Activated CD8-positive, alpha-beta memory T cell treated with anti-CD3 and anti-CD28 coated beads, Interleukin-2, amount 10 ng/mL, durations not matched to agents 7 days and 5 days (primary cell): ENCODE measurements at regions not wholly inside any gene's neighbourhood (a gene's known extent, or its start where the extent isn't known, plus 50 kb on each side); places are given as distances from the start of the nearest gene placed in this dataset.

ENCODE experiments used
- ATAC-seq: fragments of 150-1000 bp; cut with Tn5 transposase; one replicate; pipeline ENCODE4 v1.10.0; 2021; ENCODE audit warnings: moderate library complexity
- CTCF ChIA-PET: fragments of 350-600 bp; sonication (Branson Sonifier 250); formaldehyde crosslinking; loops from one replicate; lab custom pipeline; 2021; ENCODE audit warnings: antibody characterized with exemption; lab: Charles Lee
- DNase-seq: peaks from one replicate; pipeline ENCODE4 v3.0.0-alpha.2; 2020
- H3K27ac Mint-ChIP-seq: one replicate; pipeline ENCODE4 v1.8.0; 2021; ENCODE audit warnings: mild to moderate bottlenecking, mixed read lengths
- H3K27me3 Mint-ChIP-seq: one replicate; pipeline ENCODE4 v1.8.0; 2021; ENCODE audit warnings: mixed read lengths
- H3K36me3 Mint-ChIP-seq: one replicate; pipeline ENCODE4 v1.8.0; 2021; ENCODE audit warnings: mild to moderate bottlenecking, mixed read lengths
- H3K4me1 Mint-ChIP-seq: one replicate; pipeline ENCODE4 v1.8.0; 2021; ENCODE audit warnings: mixed read lengths
- H3K4me3 Mint-ChIP-seq: one replicate; pipeline ENCODE4 v1.8.0; 2021; ENCODE audit warnings: mild to moderate bottlenecking, moderate library complexity, mixed read lengths
- H3K9me3 Mint-ChIP-seq: one replicate; pipeline ENCODE4 v1.8.0; 2022; ENCODE audit warnings: low read depth, mixed read lengths

DNA sequence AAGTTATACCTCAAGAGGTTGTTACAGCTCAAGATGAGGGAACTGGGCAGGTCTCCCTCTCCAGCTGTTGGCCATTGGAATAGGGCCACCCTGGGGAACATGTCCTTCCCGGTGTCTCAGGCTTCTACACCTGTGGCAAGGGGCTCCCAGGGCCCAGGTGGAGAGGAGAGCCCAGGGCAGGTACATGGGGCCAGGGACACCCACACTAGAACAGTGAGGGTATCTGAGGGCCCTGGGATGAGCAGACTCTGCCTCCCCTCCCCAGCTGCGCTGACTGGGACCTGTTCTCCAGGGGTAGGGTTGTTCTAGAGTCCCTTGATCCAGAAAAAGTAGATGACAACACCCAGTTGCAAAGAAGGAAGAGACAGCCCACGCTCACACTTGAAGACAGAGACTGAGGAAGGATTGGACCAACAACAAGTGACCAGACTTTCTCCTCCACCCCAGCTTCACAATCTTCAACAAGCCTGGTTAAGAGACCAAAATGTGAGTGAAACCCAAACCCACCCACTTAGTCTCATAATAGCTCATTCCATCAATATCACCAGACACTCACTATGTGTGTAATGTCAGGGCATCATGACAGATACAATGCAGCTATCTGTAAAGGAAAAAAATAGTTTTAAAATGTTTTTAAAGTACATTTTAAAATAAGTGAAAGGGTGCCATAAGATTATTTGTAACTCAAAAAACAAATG lies 439.3 kb downstream of the NPHP4 start:
- Mint-ChIP-seq H3K27ac (no peak overlapping the region), H3K36me3 (no peaks in the 10 kb centered on the region), H3K9me3 (no peaks in the 10 kb centered on the region), H3K27me3 (peaks cover 10% of the 10 kb centered on the region), H3K4me1 (no peaks in the 10 kb centered on the region), H3K4me3 (no peak overlapping the region)
- CTCF ChIA-PET = no interaction called here
- no peak for ATAC-seq
- DNase-seq = no peak

DNA sequence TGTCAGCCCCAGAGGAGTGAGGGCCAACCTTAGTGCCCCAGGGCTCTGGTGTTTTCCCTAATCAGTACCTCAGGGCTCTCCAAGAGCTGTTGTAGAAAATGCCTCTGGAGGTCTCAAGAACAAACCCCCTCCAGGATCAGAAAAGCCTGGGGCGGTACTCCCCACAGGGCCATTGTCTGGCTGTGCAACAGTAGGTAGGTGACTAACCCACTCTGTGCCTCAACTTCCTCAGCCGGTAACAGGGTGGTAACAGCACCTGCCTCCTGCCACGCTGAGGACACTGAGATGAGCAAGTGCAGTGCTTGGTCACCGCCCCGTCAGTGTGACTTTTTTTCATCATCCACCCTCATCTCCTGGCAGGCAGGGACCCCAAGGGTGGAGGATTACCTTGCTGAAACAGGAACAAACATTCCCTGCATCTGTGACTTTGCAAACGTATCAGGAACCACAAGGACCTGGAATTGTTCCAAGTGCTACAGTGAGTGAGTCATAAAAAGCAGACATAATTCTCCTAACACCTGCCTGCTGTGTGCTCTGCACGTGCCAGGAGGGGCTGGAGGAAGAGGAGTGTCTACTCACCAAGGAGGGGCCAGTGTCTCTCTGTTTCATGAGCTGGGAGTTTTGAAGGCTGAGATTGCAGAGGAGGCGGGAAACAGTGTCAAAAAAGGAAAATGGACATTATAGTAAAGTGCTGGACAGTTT lies 440.8 kb downstream of the NPHP4 start:
- Mint-ChIP-seq H3K27me3 (peaks cover 20% of the 10 kb centered on the region), H3K27ac (no peak overlapping the region), H3K4me3 (no peak overlapping the region), H3K4me1 (no peaks in the 10 kb centered on the region), H3K36me3 (no peaks in the 10 kb centered on the region), H3K9me3 (no peaks in the 10 kb centered on the region)
- DNase-seq = no peak
- ATAC-seq = no peak
- CTCF ChIA-PET = no interaction called here

DNA sequence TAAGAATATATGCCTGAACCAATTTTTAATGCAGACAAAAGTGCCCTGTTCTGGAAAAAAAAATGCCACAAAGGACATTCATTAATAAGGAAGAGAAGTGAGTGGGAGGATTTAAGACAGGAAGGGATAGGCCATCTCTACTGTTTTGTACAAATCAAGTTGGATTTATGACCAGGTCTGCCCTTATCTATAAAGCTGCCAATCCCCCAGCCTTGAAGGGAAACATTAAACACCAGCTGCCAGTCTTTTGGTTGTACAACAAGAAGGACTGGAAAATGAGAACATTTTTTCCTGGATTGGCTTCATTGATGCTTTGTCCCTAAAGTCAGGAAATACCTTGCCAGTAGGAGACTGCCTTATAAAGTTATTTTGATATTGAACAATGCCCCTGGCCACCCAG lies 444.0 kb downstream of the NPHP4 start:
- no peak for ATAC-seq

DNA sequence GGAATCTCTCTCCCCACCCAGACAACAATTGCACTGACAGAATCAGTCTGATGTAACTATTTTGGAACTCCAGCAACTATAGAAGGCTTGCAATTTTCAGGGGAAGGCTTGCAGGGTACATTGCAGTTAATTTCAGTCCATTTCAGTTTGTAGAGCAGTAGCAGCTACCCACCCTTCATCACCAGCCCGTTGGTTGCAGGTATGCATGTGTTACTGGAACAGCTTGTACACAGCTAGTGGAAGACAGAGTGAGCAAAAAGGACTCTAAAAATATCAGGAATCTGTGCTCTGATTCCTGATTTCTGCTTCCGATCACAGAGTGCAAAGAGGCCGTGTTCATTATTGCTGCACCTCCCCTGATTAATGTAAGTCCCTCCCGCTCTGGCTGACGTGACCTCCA lies 449.0 kb downstream of the NPHP4 start:
- Mint-ChIP-seq H3K27me3 (peaks cover 66% of the 10 kb centered on the region), H3K9me3 (no peaks in the 10 kb centered on the region), H3K4me1 (no peaks in the 10 kb centered on the region), H3K36me3 (no peaks in the 10 kb centered on the region), H3K4me3 (no peak overlapping the region), H3K27ac (no peak overlapping the region)
- DNase-seq (no peak), ATAC-seq (no peak)
- CTCF ChIA-PET = no interaction called here

More for the DNA sequence above, 444.0 kb downstream of the NPHP4 start:
- H3K27ac Mint-ChIP-seq = no peak overlapping the region
- H3K4me3 Mint-ChIP-seq = no peak overlapping the region
- H3K36me3 Mint-ChIP-seq = no peaks in the 10 kb centered on the region
- no peaks in the 10 kb centered on the region for H3K9me3 Mint-ChIP-seq
- CTCF ChIA-PET = no interaction called here
- DNase-seq = no peak
- H3K4me1 Mint-ChIP-seq = no peaks in the 10 kb centered on the region
- H3K27me3 Mint-ChIP-seq = peaks cover 42% of the 10 kb centered on the region

DNA sequence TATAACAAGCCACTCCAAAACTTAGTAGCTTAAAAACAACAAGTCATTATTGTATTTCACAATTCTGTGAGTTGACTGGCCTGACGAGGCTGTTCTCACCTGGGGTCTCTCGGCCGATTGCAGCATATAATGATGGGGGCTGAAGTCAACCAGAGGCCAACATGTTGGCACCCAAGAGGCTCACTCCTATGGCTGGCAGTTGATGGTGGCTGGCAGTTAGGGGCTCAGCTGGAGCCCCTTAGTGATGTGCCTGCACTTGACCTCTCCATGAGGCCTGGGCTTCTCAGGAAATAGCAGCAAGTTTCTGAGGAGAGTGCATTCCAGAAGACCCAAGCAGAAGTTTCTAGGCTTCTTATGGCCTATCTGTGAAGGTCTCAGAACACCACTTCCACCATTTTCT lies 459.4 kb downstream of the NPHP4 start:
- H3K9me3 Mint-ChIP-seq = no peaks in the 10 kb centered on the region
- H3K4me1 Mint-ChIP-seq = no peaks in the 10 kb centered on the region
- H3K4me3 Mint-ChIP-seq = no peak overlapping the region
- DNase-seq (peak; percentile 35), ATAC-seq (no peak)
- H3K27me3 Mint-ChIP-seq = peaks cover 7% of the 10 kb centered on the region
- CTCF ChIA-PET = no interaction called here
- H3K36me3 Mint-ChIP-seq = no peaks in the 10 kb centered on the region
- no peak overlapping the region for H3K27ac Mint-ChIP-seq

DNA sequence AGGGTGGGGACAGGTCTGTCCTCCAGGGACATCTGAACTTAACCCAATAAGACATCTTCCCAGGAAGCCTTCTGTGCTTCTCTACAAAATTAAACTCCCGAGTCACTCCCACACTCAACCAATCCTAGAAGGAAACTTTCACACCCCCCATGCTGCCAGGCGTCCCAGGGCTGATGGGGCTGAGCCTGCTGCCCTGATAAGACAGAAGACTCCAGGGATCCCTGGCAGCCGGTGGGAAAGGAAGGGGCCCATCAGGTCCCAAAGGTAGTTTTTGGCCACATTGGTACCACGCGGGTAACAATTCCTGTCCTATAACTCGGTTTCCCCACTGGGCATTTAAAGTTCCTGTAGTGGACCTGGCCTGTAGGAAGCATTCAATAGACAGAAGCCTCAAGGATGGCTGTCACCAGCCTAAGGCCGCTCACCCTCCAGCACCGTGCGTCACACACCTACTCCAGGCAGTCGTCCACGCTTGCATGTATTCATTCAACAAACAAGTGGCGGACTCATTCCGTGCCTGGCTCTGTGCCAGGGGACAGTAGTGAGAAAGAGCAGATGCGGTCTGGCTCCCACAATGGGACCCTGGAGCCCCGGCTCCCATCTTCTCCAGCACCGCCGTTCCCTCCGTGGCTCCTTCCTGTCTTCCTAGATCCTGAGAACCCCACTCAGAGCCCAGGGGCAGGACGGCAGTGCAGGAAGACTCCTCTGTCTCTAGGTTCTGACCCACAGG lies 465.2 kb downstream of the NPHP4 start:
- Mint-ChIP-seq H3K4me1 (no peaks in the 10 kb centered on the region), H3K4me3 (no peak overlapping the region), H3K27ac (no peak overlapping the region), H3K9me3 (no peaks in the 10 kb centered on the region), H3K36me3 (no peaks in the 10 kb centered on the region), H3K27me3 (peaks cover 8% of the 10 kb centered on the region)
- DNase-seq (no peak), ATAC-seq (no peak)
- CTCF ChIA-PET = no interaction called here

DNA sequence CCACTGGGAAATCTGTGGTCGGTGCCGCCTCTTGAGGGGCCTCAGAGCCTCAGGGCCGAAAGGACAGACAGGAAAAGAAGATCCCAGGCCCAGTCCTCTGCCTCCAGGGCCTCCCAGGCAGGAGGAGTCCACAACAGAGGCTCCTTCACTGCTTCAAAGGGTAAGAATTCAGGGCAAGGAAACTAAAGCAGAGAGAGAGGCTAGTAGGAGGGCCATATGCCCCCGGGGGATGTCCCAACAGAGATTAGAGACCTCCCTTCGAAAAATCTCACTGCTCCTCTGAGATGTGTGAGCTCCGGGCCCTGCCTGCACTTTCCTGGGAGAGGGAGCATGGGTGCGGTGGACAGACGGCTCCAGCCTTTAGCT lies 465.9 kb downstream of the NPHP4 start:
- no peaks in the 10 kb centered on the region for H3K36me3 Mint-ChIP-seq
- H3K27me3 Mint-ChIP-seq = peaks cover 8% of the 10 kb centered on the region
- no peak overlapping the region for H3K27ac Mint-ChIP-seq
- no peaks in the 10 kb centered on the region for H3K4me1 Mint-ChIP-seq
- no peak overlapping the region for H3K4me3 Mint-ChIP-seq
- no peaks in the 10 kb centered on the region for H3K9me3 Mint-ChIP-seq
- CTCF ChIA-PET = no interaction called here
- no peak for ATAC-seq
- no peak for DNase-seq

DNA sequence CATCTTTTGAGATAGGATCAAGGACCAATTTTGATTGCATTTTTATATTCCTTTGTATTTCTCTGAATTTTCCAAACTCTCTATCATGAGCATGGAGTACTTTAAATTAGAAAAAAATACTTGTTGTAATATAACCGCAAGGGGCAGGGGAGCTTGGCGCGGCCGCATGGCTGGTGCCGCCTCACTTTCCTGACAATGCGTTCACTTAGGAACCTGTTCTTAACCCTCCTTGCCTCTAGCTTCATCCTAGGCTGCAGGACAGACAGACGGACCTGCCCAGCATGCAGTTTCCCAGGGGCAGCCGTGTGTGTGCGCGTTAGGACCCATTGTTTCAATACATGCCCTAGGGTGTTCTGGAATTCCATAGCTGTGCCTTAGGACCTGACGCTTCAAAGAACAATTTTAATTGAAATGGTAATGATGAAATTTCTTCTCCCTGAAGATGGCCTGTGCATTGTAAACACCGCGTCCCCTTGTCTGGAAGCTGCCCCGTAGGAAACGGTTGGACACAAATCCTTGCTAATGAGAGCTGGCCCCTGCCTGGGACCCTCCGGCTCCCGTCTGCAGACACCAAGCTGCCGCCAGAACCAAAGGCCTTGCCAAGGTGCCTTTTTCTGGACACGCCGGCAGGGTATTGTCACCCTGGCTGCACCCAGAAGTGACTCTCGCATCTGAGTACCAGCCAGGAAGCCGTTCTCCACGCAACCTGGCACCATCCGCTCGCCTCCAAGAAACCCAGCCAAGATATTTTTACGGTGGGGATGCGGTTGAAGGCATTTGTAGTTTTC lies 466.4 kb downstream of the NPHP4 start:
- CTCF ChIA-PET = no interaction called here
- Mint-ChIP-seq H3K27me3 (peaks cover 11% of the 10 kb centered on the region), H3K9me3 (no peaks in the 10 kb centered on the region), H3K4me1 (no peaks in the 10 kb centered on the region), H3K36me3 (no peaks in the 10 kb centered on the region), H3K27ac (no peak overlapping the region), H3K4me3 (no peak overlapping the region)
- no peak for ATAC-seq
- peak; percentile 26 for DNase-seq

DNA sequence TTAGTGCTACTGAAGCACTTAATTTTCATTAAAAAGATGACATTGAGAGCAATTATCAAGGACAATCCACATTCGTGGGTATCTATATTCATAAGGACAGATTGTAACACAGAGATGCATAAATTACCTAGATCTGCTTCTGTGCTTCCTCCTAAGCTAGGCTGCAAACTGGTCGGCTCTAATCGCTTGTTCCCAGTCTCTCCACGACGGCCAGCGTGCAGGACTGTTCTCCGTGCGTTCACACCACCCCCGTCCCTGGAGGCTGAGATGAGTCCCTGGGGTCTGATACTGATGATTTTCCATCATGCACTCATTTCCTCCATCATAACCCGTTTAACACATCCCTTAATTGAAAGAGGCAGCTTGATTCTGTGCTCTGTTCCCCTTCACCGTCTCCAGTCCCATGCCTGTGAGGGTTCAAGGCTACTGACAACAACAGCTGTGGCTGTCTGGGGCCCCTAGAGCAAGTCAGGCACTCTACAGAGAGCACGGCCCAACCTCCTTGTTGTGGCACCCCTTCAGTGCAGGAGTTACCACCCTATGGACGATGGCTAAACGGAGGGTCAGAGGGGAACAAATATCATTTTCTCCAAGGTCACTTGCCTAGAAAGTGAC lies 469.6 kb downstream of the NPHP4 start:
- CTCF ChIA-PET = interaction anchor here (1.7 kb wide), 1 partner anchor 12 kb away, joined by 5 read pairs; no protein-coding TSS in a partner anchor
- Mint-ChIP-seq H3K27me3 (peaks cover 16% of the 10 kb centered on the region), H3K27ac (no peak overlapping the region), H3K4me3 (no peak overlapping the region), H3K4me1 (no peaks in the 10 kb centered on the region), H3K9me3 (no peaks in the 10 kb centered on the region), H3K36me3 (no peaks in the 10 kb centered on the region)
- DNase-seq (peak; percentile 36), ATAC-seq (no peak)

DNA sequence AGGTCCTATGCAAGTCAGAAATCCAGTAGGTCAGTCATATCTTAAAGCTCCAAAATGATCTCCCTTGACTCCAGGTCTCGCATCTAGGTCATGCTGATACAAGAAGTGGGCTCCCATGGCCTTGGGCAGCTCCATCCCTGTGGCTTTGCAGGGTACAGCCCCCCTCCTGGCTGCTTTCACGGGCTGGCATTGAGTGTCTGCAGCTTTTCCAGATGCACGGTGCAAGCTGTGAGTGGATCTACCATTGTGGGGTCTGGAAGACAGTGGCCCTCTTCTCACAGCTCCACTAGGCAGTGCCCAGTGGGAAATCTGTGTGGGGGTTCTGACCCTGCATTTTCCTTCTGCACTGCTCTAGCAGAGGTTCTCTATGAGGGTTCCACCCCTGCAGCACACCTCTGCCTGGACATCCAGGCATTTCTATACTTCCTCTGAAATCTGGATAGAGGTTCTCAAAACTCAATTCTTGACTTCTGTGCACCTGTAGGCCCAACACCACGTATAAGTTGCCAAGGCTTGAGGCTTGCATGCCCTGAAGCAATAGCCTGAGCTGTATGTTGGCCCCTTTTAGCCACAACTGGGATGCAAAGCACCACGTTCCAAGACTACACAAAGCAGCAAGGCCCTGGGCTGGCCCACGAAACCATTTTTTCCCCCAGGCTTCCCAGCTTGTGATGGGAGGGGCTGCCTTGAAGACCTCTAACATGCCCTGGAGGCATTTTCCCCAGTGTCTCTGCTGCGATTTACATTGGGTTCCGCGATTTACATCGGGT lies 472.7 kb downstream of the NPHP4 start:
- Mint-ChIP-seq H3K27ac (no peak overlapping the region), H3K4me1 (no peaks in the 10 kb centered on the region), H3K27me3 (peaks cover 19% of the 10 kb centered on the region), H3K4me3 (no peak overlapping the region), H3K9me3 (no peaks in the 10 kb centered on the region), H3K36me3 (no peaks in the 10 kb centered on the region)
- CTCF ChIA-PET = interaction anchor here (1.0 kb wide), 1 partner anchor 9 kb away, joined by 3 read pairs; no protein-coding TSS in a partner anchor
- ATAC-seq (no peak), DNase-seq (peak; percentile 37)

DNA sequence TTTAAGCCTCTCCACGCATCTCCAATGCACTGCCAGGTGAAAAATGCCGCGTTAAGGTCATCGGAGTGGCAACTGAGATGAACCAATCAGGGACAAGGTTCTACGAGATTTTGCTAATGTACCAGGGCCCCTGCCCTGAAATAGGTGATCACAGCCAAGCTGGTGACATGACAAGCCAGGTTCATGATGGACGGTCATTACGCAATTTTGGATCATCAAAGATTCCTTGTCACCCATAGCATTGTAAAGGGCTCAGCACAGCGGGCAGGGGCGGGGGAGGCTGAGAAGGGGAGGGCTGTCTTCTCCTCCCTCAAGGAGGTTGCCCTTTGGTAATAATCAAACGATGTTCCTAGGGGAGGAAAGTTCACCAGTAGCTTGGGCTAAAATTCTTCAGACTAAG lies 475.5 kb downstream of the NPHP4 start:
- Mint-ChIP-seq H3K36me3 (no peaks in the 10 kb centered on the region), H3K4me3 (no peak overlapping the region), H3K27ac (no peak overlapping the region), H3K9me3 (no peaks in the 10 kb centered on the region), H3K4me1 (no peaks in the 10 kb centered on the region), H3K27me3 (peaks cover 11% of the 10 kb centered on the region)
- CTCF ChIA-PET = no interaction called here
- ATAC-seq (no peak), DNase-seq (no peak)

DNA sequence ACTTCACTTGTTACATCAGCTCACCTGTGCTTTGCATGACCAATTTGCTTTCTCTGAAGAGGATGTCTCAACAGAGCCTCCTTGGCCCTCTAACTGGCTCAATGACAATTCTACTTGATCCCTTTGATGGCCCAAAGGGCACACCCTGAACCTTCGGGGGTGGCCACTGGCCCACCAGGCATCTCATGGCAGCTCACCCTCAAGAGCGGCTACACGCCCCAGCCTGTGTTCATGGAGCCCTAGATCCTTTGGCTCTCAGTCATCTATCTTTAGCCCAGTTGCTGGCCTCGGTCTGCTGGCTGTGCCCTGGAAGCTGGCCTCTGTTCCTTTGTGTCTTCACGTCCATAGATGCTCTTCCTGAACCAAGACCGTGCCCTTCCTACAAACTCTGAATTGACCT lies 476.7 kb downstream of the NPHP4 start:
- no peak overlapping the region for H3K27ac Mint-ChIP-seq
- DNase-seq (no peak), ATAC-seq (no peak)
- H3K9me3 Mint-ChIP-seq = no peaks in the 10 kb centered on the region
- no peaks in the 10 kb centered on the region for H3K4me1 Mint-ChIP-seq
- H3K4me3 Mint-ChIP-seq = no peak overlapping the region
- H3K27me3 Mint-ChIP-seq = peaks cover 10% of the 10 kb centered on the region
- CTCF ChIA-PET = interaction anchor here (0.6 to 1.8 kb wide), 4 partner anchors 224 to 1319 kb away, joined by 3 to 13 read pairs (median 4); no protein-coding TSS in a partner anchor
- no peaks in the 10 kb centered on the region for H3K36me3 Mint-ChIP-seq
